NCI-H1048 (cell line): ENCODE measurements at regions not wholly inside any gene's neighbourhood (a gene's known extent, or its start where the extent isn't known, plus 50 kb on each side); places are given as distances from the start of the nearest gene placed in this dataset.
"Not testable (repeated sequence)": the region's sequence is repeated elsewhere in the genome, so short reads cannot be mapped to it uniquely, and the experiment has no call there.

Experiments used
- DNase-seq: peaks from one replicate; lab custom pipeline; 2025; lab: John Stamatoyannopoulos, UW

- no peak for DNase-seq
Observed at GRCh38 chr5:8811581-8811980, 734.3 kb downstream of the SEMA5A start.

GRCh38 chr5:8813180-8813579 is 732.7 kb downstream of the SEMA5A start:
- DNase-seq = no peak

- DNase-seq = no peak
Observed at GRCh38 chr5:8814105-8814504, 731.8 kb downstream of the SEMA5A start.

- no peak for DNase-seq
Observed at GRCh38 chr5:8824371-8824770, 721.5 kb downstream of the SEMA5A start.

- DNase-seq = no peak
Observed at GRCh38 chr5:8825139-8825757, 720.6 kb downstream of the SEMA5A start.

- DNase-seq = no peak
Observed at GRCh38 chr5:8826508-8826907, 719.4 kb downstream of the SEMA5A start.

GRCh38 chr5:8827696-8828095 is 718.2 kb downstream of the SEMA5A start:
- DNase-seq = no peak

- no peak for DNase-seq
Observed at GRCh38 chr5:8828596-8829322, 717.1 kb downstream of the SEMA5A start.

GRCh38 chr5:8829323-8830029 is 716.4 kb downstream of the SEMA5A start:
- no peak for DNase-seq

- no peak for DNase-seq
Observed at GRCh38 chr5:8831251-8831650, 714.6 kb downstream of the SEMA5A start.

GRCh38 chr5:8831854-8832253 is 714.0 kb downstream of the SEMA5A start:
- DNase-seq = no peak

GRCh38 chr5:8839361-8840055 is 706.4 kb downstream of the SEMA5A start:
- DNase-seq = no peak

GRCh38 chr5:8840237-8840636 is 705.6 kb downstream of the SEMA5A start:
- no peak for DNase-seq

GRCh38 chr5:8840746-8841145 is 705.1 kb downstream of the SEMA5A start:
- not testable (repeated sequence) for DNase-seq

GRCh38 chr5:8842971-8843551 is 702.8 kb downstream of the SEMA5A start:
- no peak for DNase-seq

GRCh38 chr5:8843771-8844170 is 702.1 kb downstream of the SEMA5A start:
- no peak for DNase-seq

GRCh38 chr5:8844206-8844605 is 701.7 kb downstream of the SEMA5A start:
- DNase-seq = no peak

GRCh38 chr5:8844847-8845246 is 701.0 kb downstream of the SEMA5A start:
- DNase-seq = no peak

GRCh38 chr5:8845296-8845695 is 700.6 kb downstream of the SEMA5A start:
- DNase-seq = no peak

GRCh38 chr5:8848366-8848765 is 697.5 kb downstream of the SEMA5A start:
- no peak for DNase-seq

- DNase-seq = no peak
Observed at GRCh38 chr5:8848997-8849594, 696.8 kb downstream of the SEMA5A start.

- DNase-seq = no peak
Observed at GRCh38 chr5:8851101-8851500, 694.8 kb downstream of the SEMA5A start.
